ENCODE measurements at regions not wholly inside any gene's neighbourhood (a gene's known extent, or its start where the extent isn't known, plus 50 kb on each side); places are given as distances from the start of the nearest gene placed in this dataset.

DNA sequence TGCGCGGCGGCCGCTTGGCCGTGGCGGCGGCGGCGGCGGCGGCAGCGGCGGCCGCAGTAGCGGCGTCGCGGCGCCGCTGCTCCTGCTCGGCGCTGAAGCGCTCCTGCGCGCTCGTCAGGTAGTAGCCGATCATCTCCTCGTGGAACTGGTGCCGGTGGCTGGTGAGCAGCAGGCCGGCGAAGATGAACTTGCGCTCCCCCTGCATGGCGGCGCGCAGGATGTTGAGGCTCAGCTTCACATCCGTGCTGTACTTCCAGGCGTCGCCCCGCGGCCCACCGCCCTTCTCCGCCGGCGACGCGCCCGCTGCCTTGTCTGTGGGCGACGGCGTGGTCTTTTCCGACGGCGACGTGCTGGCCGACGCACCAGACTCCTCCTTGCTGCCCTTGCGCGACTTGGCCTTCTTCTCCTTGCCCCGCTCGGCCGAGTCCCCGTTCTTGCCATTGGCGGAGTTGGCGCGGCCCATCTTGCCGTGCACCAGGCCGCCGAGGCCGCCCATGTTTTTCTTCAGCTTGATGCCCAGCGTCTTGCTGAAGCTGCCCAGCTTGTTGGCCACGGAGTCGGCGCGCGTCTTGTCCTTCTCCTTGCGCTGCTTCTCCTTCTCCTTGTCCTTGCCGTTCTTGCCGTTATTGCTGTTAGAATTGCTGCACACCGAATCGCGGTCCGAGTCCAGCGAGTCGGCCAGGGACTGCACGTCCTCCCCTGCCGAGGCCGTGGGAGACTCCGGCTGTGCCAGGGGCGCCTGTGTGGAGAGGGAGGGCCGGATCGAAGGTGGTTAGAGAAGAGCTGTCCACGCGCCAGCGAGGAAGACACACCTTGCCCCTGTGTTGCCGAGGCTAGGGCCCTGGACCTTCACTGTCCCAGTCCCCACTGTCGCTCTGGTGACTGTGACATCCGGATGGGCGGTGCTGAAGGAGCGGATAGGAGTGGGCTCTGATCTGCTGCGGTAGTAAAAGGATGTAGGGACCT, 157.6 kb downstream of the KLF13 start:
- Histone ChIP-seq H3K9me3 (no peaks in the 10 kb centered on the region), H3K36me3 (peaks cover 0 to 7% (median 0%) of the 10 kb centered on the region in 3 donors), H3K27me3 (peaks cover 0 to 21% of the 10 kb centered on the region in 2 donors), H3K4me1 (peaks cover 3 to 24% (median 14%) of the 10 kb centered on the region in 4 donors), H3K4me3 (peak overlapping the region in 1 of 4 donors; percentile 43), H3K27ac (no peak overlapping the region)
- no peak for DNase-seq (ENCODE audit: low spot score in 2 of 2)
- TF ChIP-seq, protein P1, sequence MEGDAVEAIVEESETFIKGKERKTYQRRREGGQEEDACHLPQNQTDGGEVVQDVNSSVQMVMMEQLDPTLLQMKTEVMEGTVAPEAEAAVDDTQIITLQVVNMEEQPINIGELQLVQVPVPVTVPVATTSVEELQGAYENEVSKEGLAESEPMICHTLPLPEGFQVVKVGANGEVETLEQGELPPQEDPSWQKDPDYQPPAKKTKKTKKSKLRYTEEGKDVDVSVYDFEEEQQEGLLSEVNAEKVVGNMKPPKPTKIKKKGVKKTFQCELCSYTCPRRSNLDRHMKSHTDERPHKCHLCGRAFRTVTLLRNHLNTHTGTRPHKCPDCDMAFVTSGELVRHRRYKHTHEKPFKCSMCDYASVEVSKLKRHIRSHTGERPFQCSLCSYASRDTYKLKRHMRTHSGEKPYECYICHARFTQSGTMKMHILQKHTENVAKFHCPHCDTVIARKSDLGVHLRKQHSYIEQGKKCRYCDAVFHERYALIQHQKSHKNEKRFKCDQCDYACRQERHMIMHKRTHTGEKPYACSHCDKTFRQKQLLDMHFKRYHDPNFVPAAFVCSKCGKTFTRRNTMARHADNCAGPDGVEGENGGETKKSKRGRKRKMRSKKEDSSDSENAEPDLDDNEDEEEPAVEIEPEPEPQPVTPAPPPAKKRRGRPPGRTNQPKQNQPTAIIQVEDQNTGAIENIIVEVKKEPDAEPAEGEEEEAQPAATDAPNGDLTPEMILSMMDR (IDR thresholded peaks at IDR 0.05), result no peak
- TF ChIP-seq POLR2A (IDR thresholded peaks at IDR 0.05) (no peak), EP300 (IDR thresholded peaks at IDR 0.05) (no peak)
- 76 to 82% methylated on average over 73 to 74 of the region's 100 CpGs for WGBS, 2 donors

DNA sequence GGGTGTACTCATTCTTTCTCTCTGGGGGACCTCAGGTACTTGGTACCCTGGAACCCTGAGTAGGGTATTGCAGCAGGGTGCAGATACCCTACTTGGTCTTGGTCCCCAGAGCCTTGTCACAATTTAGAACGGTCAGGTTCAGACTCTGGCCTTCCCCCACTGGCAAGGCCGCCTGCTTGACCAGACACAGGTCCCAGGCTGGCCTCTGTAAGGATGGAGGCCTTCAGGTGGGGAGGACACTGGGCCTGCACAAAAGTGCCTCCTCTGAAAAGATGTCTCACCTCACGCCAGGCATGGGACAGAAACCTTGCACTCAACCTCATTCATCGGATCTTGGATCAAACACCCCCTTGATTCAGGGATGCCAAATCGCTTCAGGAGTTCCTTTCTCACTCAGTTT, 158.4 kb downstream of the KLF13 start:
- no peak for DNase-seq (ENCODE audit: low spot score in 2 of 2)
- TF ChIP-seq, protein P1 (IDR thresholded peaks at IDR 0.05), result no peak
- TF ChIP-seq EP300 (IDR thresholded peaks at IDR 0.05) (no peak), POLR2A (IDR thresholded peaks at IDR 0.05) (no peak)
- Histone ChIP-seq H3K4me3 (no peak overlapping the region), H3K9me3 (no peaks in the 10 kb centered on the region), H3K36me3 (peaks cover 0 to 7% (median 0%) of the 10 kb centered on the region in 3 donors), H3K27me3 (peaks cover 0 to 21% of the 10 kb centered on the region in 2 donors), H3K27ac (no peak overlapping the region), H3K4me1 (peaks cover 3 to 32% (median 19%) of the 10 kb centered on the region in 4 donors)
- whole genome bisulfite sequencing, 2 donors, result 94 to 96% methylated on average over 5 of the region's 5 CpGs

GRCh38 chr15:31485431-31485830, 158.8 kb downstream of the KLF13 start:
- no peaks in the 10 kb centered on the region for H3K9me3 ChIP-seq
- H3K27me3 ChIP-seq, result peaks cover 0 to 21% of the 10 kb centered on the region in 2 donors
- H3K36me3 ChIP-seq, result peaks cover 0 to 7% (median 0%) of the 10 kb centered on the region in 3 donors
- WGBS, 2 donors, result 83 to 92% methylated on average over 7 of the region's 7 CpGs
- DNase-seq (ENCODE audit: low spot score in 2 of 2), result no peak
- H3K27ac ChIP-seq, result peak overlapping the region in 1 of 4 donors; percentile 84
- H3K4me3 ChIP-seq, result no peak overlapping the region
- H3K4me1 ChIP-seq, result peaks cover 3 to 33% (median 19%) of the 10 kb centered on the region in 4 donors
- no peak for TF ChIP-seq POLR2A (IDR thresholded peaks at IDR 0.05)
- TF ChIP-seq, protein P1 (IDR thresholded peaks at IDR 0.05), result no peak
- TF ChIP-seq EP300 (IDR thresholded peaks at IDR 0.05), result no peak

- peaks cover 3 to 33% (median 19%) of the 10 kb centered on the region in 4 donors for H3K4me1 ChIP-seq
- peak overlapping the region in 2 of 4 donors; percentile 71 to 84 for H3K27ac ChIP-seq
- peaks cover 0 to 7% (median 0%) of the 10 kb centered on the region in 3 donors for H3K36me3 ChIP-seq
- H3K4me3 ChIP-seq, result no peak overlapping the region
- TF ChIP-seq, protein P1 (IDR thresholded peaks at IDR 0.05), result no peak
- TF ChIP-seq EP300 (IDR thresholded peaks at IDR 0.05), result no peak
- no peak for TF ChIP-seq POLR2A (IDR thresholded peaks at IDR 0.05)
- H3K9me3 ChIP-seq, result no peaks in the 10 kb centered on the region
- WGBS, 2 donors, result 80 to 93% methylated on average over 13 to 14 of the region's 14 CpGs
- no peak for DNase-seq (ENCODE audit: low spot score in 2 of 2)
- peaks cover 0 to 21% of the 10 kb centered on the region in 2 donors for H3K27me3 ChIP-seq
These were observed 159.4 kb downstream of the KLF13 start for GRCh38 chr15:31485911-31486461.
